Spleen (tissue), 11 donors: ENCODE measurements at regions not wholly inside any gene's neighbourhood (a gene's known extent, or its start where the extent isn't known, plus 50 kb on each side); places are given as distances from the start of the nearest gene placed in this dataset.

ENCODE experiments used
- DNase-seq: peaks from one replicate; pipeline ENCODE4 v3.0.0-alpha.2; 2020
- H3K27ac ChIP-seq, 8 donors: fragments of 200-600 bp; sonication (generic) in 7 of 8; 1 replicate in 4 of 8; 2 replicates in 4 of 8; pipeline versions ENCODE4 v1.5.0 to v1.8.0; 2016 to 2021; ENCODE audit warnings: inconsistent platforms in 4 of 8, mild to moderate bottlenecking in 4 of 8, moderate library complexity in 1 of 8
- H3K27me3 ChIP-seq, 7 donors: fragments of 200-600 bp; sonication (generic) in 6 of 7; replicated peaks in 1 of 7; 1 replicate in 4 of 7; 2 replicates in 3 of 7; pipeline versions ENCODE4 v1.5.0 to v1.8.0; 2016 to 2021; ENCODE audit warnings: inconsistent platforms in 3 of 7, mild to moderate bottlenecking in 1 of 7
- H3K36me3 ChIP-seq, 6 donors: fragments of 200-600 bp; sonication (generic) in 5 of 6; 1 replicate in 4 of 6; 2 replicates in 2 of 6; pipeline versions ENCODE4 v1.5.0 to v1.8.0; 2016 to 2021; ENCODE audit warnings: inconsistent platforms in 2 of 6
- H3K4me1 ChIP-seq, 6 donors: fragments of 200-600 bp; sonication (generic) in 5 of 6; 1 replicate in 3 of 6; 2 replicates in 3 of 6; pipeline versions ENCODE4 v1.5.0 to v1.8.0; 2016 to 2021; ENCODE audit warnings: inconsistent platforms in 3 of 6
- H3K4me3 ChIP-seq, 8 donors: fragments of 200-600 bp; sonication (generic) in 7 of 8; 1 replicate in 4 of 8; 2 replicates in 4 of 8; pipeline versions ENCODE4 v1.5.0 to v1.8.0; 2016 to 2021; ENCODE audit warnings: inconsistent platforms in 4 of 8, mild to moderate bottlenecking in 4 of 8, moderate library complexity in 2 of 8
- H3K9me3 ChIP-seq, 8 donors: fragments of 200-600 bp; sonication (generic) in 7 of 8; 1 replicate in 4 of 8; 2 replicates in 4 of 8; pipeline versions ENCODE4 v1.5.0 to v1.8.0; 2016 to 2021; ENCODE audit warnings: inconsistent platforms in 4 of 8
- POLR2A ChIP-seq, 3 donors: fragments of 450-650 bp; IDR thresholded peaks; one replicate each; pipeline ENCODE4 v1.5.1; 2017; ENCODE audit warnings: antibody characterized with exemption in 3 of 3, mild to moderate bottlenecking in 1 of 3
- POLR2AphosphoS5 ChIP-seq, 3 donors: sonication (generic); formaldehyde crosslinking; IDR thresholded peaks; one replicate each; pipeline ENCODE4 v1.5.1; 2017; ENCODE audit warnings: antibody characterized with exemption in 3 of 3
- WGBS, 5 donors: extraction: QIAGEN DNeasy Blood & Tissue Kit in 3 of 5; methylation state at CpG; one replicate each; pipeline versions ENCODE4 v1.1.5 to v1.1.7; 2013 to 2018; 5-methylcytosine and 5-hydroxymethylcytosine counted together
- intact Hi-C: fragments of 100-400 bp; cut with DNase I; formaldehyde crosslinking; loops from one replicate; pipeline ENCODE4 v1.15.0; 2023; ENCODE audit warnings: low total_unique reads
- TF ChIP-seq, protein P1 (sequence below), 11 experiments: fragments of 200-600 bp in 7 of 11; fragments of 450-650 bp in 4 of 11; sonication (generic) in 4 of 11; IDR thresholded peaks in 8 of 11; conservative IDR thresholded peaks in 3 of 11; 1 replicate in 7 of 11; 2 replicates in 4 of 11; pipeline versions ENCODE4 v1.4.0 to v1.8.0; 2016 to 2021; ENCODE audit warnings: antibody characterized with exemption in 11 of 11, inconsistent platforms in 4 of 11, mild to moderate bottlenecking in 1 of 11
- donor health status: healthy with polysubstance abuse.
- donor health status: DM: no; HTN: no; CAD: no; lungs with moderate emphysema.
- donor health status: DM: no; HTN: no; CAD: no.
- donor health status: Bipolar disorder and iron deficiency.
- donor health status: healthy.
- donor health status: DM: no; HTN: no; CAD: no.
- donor health status: DM: yes; HTN: yes; CAD: no.

DNA sequence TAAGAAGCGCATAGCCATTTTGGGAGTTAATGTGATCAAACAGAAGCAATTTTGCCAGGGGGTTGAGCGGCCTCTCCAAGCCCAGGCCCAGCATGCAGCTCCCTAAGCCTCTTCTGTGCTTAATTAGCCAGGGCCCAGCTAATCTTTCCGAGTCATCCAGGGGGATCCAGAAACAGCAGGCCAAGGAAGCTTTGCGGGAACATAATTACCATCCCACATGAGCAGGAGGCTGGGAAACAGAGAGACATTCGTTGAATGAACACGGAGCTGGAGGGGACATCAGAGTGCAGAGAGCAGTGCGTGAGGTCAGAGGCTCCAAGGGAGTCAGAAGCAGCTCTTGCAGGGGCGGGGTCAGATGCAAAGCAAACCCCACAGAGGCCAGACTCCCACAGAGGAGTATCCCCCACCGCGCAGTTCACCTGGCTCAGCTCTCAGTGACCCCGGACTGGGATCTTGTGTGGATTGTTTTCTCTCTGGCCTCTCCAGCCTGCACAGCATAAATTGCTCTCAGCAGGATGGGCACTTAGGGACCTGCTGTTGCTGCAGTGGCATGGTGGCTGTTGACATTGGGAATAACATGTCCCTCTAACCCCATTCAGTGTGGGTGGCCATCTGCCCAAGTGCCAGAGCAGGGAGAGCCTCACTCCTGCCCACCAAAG is 657.4 kb downstream of the AJAP1 start:
- H3K9me3 ChIP-seq = no peaks in the 10 kb centered on the region
- WGBS, 5 donors = 66 to 70% (median 69%) methylated on average over 11 of the region's 11 CpGs
- peaks cover 0 to 7% (median 0%) of the 10 kb centered on the region in 7 donors for H3K27me3 ChIP-seq
- no peak overlapping the region for H3K4me3 ChIP-seq
- H3K27ac ChIP-seq = no peak overlapping the region
- TF ChIP-seq POLR2AphosphoS5 (IDR thresholded peaks at IDR 0.05) (no peak), POLR2A (IDR thresholded peaks at IDR 0.05) (no peak)
- TF ChIP-seq, protein P1, sequence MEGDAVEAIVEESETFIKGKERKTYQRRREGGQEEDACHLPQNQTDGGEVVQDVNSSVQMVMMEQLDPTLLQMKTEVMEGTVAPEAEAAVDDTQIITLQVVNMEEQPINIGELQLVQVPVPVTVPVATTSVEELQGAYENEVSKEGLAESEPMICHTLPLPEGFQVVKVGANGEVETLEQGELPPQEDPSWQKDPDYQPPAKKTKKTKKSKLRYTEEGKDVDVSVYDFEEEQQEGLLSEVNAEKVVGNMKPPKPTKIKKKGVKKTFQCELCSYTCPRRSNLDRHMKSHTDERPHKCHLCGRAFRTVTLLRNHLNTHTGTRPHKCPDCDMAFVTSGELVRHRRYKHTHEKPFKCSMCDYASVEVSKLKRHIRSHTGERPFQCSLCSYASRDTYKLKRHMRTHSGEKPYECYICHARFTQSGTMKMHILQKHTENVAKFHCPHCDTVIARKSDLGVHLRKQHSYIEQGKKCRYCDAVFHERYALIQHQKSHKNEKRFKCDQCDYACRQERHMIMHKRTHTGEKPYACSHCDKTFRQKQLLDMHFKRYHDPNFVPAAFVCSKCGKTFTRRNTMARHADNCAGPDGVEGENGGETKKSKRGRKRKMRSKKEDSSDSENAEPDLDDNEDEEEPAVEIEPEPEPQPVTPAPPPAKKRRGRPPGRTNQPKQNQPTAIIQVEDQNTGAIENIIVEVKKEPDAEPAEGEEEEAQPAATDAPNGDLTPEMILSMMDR (IDR thresholded peaks at IDR 0.05 in 8 of 11, conservative IDR thresholded peaks at IDR 0.05 in 3 of 11) = no peak
- no peaks in the 10 kb centered on the region for H3K4me1 ChIP-seq
- DNase-seq = no peak
- no peaks in the 10 kb centered on the region for H3K36me3 ChIP-seq
- intact Hi-C loops = no loop called here

DNA sequence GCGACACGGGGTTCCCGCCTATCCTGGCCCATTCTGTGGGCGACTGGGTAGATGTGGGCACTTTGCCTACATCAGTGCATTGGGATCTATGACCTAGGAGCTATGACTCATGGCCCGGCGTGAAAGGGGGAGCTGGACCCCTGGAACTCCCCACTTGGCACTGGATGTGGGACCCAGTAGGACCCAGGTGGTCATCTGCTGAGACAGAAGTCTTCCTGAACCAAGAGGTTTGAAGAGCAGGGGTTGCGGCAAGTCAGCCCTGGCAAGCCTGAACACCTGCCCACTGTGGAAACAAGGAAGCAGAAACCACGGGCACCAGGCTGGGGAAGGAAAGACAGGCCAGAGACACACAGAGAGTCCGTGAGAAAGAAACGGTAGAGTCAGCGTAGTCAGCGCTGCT is 656.7 kb downstream of the AJAP1 start:
- WGBS, 5 donors = 57 to 88% (median 59%) methylated on average over 12 of the region's 12 CpGs
- intact Hi-C loops = no loop called here
- no peak for DNase-seq

DNA sequence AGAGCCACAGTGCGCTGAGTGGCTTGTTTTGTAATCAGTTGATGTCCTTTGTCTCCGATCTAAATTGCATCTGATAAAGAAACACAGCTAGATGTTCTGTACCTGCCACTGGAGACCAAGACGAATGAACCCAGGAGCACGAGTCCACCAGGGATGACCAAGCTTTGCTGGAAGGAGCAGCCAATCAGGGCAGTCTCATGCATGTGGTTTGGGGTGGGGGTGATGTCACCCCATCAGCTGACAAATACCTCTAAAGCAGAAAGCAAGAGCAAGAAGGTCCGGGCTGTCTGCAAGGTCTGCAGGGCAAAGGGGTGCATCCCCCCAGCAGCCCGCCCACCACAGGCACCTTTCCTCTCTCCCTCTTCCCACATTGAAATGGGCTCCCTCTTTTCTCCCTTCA is 653.8 kb downstream of the AJAP1 start:
- TF ChIP-seq POLR2AphosphoS5 (IDR thresholded peaks at IDR 0.05) = no peak
- TF ChIP-seq, protein P1 (IDR thresholded peaks at IDR 0.05 in 8 of 11, conservative IDR thresholded peaks at IDR 0.05 in 3 of 11) = no peak
- no peak for TF ChIP-seq POLR2A (IDR thresholded peaks at IDR 0.05)
- H3K36me3 ChIP-seq = no peaks in the 10 kb centered on the region
- no peak for DNase-seq
- no peaks in the 10 kb centered on the region for H3K4me1 ChIP-seq
- peaks cover 0 to 7% (median 0%) of the 10 kb centered on the region in 7 donors for H3K27me3 ChIP-seq
- no peaks in the 10 kb centered on the region for H3K9me3 ChIP-seq
- 61 to 84% (median 65%) methylated on average over 6 of the region's 6 CpGs for WGBS, 5 donors
- H3K4me3 ChIP-seq = no peak overlapping the region
- intact Hi-C loops = no loop called here
- H3K27ac ChIP-seq = no peak overlapping the region

More for the DNA sequence above, 656.7 kb downstream of the AJAP1 start:
- Histone ChIP-seq H3K4me1 (no peaks in the 10 kb centered on the region), H3K27me3 (peaks cover 0 to 7% (median 0%) of the 10 kb centered on the region in 7 donors), H3K4me3 (no peak overlapping the region), H3K9me3 (no peaks in the 10 kb centered on the region), H3K36me3 (no peaks in the 10 kb centered on the region), H3K27ac (no peak overlapping the region)
- TF ChIP-seq, protein P1 (IDR thresholded peaks at IDR 0.05 in 8 of 11, conservative IDR thresholded peaks at IDR 0.05 in 3 of 11) = no peak
- TF ChIP-seq POLR2A (IDR thresholded peaks at IDR 0.05) = no peak
- no peak for TF ChIP-seq POLR2AphosphoS5 (IDR thresholded peaks at IDR 0.05)

DNA sequence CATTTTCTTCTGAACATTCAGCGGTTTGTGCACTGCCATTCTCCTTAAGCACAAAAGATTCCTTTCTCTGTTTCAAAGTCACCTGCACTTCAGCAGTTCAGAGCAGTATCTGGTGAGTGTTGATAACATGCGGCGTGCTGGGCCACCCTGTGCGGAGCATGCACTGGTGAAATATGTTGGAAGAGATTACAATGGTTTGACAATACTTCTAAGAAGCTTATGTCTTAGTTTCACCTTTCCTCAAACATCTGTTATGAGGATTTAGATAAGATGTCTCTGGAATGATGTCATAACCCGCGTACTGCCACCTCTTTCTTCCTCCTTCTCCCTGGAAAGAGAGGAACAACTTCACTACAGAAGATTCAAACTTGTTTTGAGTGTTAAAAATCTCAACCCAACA is 650.3 kb downstream of the AJAP1 start:
- intact Hi-C loops = no loop called here
- 85 to 94% (median 86%) methylated on average over 6 of the region's 6 CpGs for WGBS, 5 donors

More for the DNA sequence above, 650.3 kb downstream of the AJAP1 start:
- H3K9me3 ChIP-seq = no peaks in the 10 kb centered on the region
- H3K4me3 ChIP-seq = no peak overlapping the region
- no peaks in the 10 kb centered on the region for H3K4me1 ChIP-seq
- H3K27ac ChIP-seq = no peak overlapping the region
- H3K36me3 ChIP-seq = no peaks in the 10 kb centered on the region
- no peaks in the 10 kb centered on the region for H3K27me3 ChIP-seq
- TF ChIP-seq, protein P1 (IDR thresholded peaks at IDR 0.05 in 8 of 11, conservative IDR thresholded peaks at IDR 0.05 in 3 of 11) = no peak
- TF ChIP-seq POLR2A (IDR thresholded peaks at IDR 0.05) (no peak), POLR2AphosphoS5 (IDR thresholded peaks at IDR 0.05) (no peak)
- DNase-seq = no peak
